GM21360 (cell line): ENCODE measurements at regions not wholly inside any gene's neighbourhood (a gene's known extent, or its start where the extent isn't known, plus 50 kb on each side); places are given as distances from the start of the nearest gene placed in this dataset.

ENCODE experiments used
- ATAC-seq: cut with Tn5 transposase; IDR thresholded peaks from one replicate; pipeline ENCODE4 v1.9.1; 2021; ENCODE audit warnings: mild to moderate bottlenecking, moderate library complexity; ENCODE audit not compliant: unreplicated experiment

GRCh38 chr5:168171901-168172759, 119.3 kb upstream of the WWC1 start:
- no peak for ATAC-seq

DNA sequence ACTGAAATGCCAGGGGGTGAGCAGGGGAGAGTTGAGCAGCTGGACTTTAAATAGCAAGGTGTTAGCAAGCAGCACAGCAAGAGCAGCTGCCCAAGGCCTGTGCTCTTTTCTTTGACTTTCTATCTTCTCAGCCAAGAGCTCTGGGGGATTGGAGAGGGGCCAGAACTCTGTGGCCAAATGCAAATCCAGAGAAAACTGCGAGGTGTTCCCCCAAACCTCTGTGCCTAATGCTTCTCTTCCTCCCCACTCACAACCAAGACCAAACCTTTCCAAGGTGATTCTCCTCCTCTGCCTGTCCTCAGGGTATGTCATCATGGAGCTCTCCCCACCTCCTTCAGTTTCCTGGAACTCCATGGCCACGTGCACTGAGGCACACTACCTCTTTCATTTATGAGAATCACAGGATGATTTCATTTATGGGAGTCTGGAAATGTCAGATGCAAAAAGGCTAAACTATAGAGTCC, 118.7 kb upstream of the WWC1 start:
- ATAC-seq = no peak

DNA sequence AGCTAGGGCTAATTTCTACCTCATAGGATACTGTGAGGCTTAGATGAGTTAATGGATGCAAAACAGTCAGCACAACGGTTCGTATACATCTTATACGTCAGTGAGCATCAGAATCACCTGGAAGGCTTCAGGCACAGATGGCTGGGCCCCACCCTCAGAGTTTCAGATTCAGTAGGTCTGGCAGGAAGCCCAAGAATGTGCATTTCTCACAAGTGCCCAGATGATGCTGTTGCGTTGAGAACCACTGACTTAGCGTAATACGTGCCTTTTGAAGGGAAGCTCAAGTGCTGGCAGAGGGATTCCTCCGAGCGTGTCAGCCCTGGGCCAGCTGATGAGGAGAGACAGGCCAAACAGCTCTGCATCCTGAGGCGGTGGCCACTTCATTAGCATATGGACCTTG, 117.1 kb upstream of the WWC1 start:
- ATAC-seq = peak; percentile 87

- ATAC-seq = no peak
Observed at GRCh38 chr5:168176251-168176650, 115.2 kb upstream of the WWC1 start.

- no peak for ATAC-seq
Observed at GRCh38 chr5:168176941-168177340, 114.5 kb upstream of the WWC1 start.

- ATAC-seq = no peak
Observed at GRCh38 chr5:168177831-168178450, 113.5 kb upstream of the WWC1 start.

GRCh38 chr5:168179192-168179593, 112.3 kb upstream of the WWC1 start:
- no peak for ATAC-seq

GRCh38 chr5:168182269-168182668, 109.2 kb upstream of the WWC1 start:
- ATAC-seq = no peak

DNA sequence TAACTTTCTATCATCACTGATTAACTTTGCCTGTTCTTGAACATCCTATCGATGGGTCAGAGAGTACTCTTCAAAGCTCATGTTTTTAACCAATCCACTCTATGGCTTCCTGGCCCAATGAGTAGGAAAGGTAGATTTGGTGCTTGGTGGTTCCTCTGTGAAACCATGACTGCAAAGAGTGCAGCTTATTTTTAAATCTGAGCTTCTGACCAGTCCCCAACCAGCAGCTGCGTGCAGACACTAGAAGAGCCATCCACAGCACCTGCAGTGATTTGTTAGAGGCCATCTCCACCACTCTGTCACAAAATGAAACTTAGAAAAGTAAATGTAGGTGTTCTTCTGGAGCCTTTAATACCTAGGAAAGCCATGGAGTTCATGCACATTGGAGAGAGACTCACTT, 107.3 kb upstream of the WWC1 start:
- no peak for ATAC-seq

DNA sequence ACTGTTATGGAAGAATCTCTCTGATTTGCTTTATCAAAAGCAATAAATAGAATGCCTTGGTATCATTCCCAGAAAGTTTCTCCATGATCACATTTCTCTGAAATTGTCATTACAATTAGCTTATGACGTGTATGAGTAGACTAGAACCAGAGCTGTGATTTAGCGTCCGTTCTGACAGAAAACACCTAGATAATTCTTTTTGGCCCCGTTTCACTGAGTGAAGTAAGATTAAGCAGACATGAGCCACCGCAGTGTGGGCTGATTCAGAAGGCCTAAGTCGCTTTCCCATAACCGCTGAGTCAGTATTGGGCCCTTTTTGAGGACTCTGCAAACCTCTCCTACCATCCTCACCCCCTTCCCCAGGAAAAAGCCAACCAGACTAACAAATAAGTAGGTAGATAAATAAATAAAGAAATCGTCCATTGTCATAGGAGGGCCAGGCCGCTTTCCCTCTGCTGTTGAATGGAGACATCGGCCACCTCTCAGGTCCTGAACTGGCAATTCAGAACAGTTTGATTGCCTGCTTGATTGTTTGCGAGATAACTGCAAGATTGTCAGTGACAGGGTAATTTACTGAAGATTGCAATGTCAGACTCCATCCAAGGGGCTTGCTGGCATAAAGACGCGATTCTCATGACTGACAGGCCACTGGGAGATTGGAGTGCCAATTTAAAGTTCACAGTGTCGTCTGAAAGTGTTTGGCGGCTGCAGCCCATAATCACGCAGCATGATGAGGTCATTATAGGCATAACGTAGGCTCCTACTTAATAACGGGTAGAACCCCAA, 105.0 kb upstream of the WWC1 start:
- no peak for ATAC-seq

GRCh38 chr5:168187614-168188013, 103.8 kb upstream of the WWC1 start:
- no peak for ATAC-seq

GRCh38 chr5:168188182-168188581, 103.3 kb upstream of the WWC1 start:
- ATAC-seq = no peak

DNA sequence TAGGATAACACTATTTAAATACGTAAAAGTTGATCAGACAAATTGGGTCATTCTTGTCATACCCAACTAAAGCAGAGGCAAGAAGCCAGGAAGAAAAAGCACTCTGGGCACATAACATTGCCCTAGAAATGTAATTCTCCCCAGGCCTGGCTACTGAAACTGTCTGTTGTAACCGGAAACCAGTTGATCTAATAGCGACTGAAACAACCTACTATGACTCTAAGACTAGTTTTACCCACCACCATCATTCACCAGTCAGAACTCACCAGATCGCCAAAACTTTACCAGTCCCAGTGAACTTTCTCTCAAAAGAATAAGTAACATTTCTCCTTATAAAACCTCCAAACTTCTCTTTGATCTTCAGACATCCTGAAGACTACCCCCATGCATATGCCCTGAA, 99.3 kb upstream of the WWC1 start:
- ATAC-seq = no peak

GRCh38 chr5:168193493-168194250, 97.8 kb upstream of the WWC1 start:
- ATAC-seq = no peak

GRCh38 chr5:168195110-168195509, 96.3 kb upstream of the WWC1 start:
- no peak for ATAC-seq

DNA sequence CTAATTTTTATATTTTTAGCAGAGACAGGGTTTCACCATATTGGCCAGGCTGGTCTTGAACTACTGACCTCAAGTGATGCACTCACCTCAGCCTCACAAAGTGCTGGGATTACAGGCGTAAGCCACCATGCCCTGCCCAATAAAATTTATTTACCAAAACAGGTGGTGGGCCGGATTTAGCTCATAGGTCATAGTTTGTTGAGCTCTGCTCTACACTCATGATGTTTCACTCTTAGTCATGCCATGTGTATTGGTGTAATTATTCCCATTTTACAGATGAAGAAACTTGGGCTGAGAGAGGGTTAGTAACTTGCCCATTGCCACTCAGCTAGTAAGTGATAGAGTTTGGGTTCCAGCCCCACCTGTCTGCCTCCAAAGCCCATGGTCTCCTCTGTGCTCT, 93.1 kb upstream of the WWC1 start:
- no peak for ATAC-seq

GRCh38 chr5:168202996-168203395, 88.4 kb upstream of the WWC1 start:
- no peak for ATAC-seq

GRCh38 chr5:168204165-168204564, 87.3 kb upstream of the WWC1 start:
- ATAC-seq = no peak

DNA sequence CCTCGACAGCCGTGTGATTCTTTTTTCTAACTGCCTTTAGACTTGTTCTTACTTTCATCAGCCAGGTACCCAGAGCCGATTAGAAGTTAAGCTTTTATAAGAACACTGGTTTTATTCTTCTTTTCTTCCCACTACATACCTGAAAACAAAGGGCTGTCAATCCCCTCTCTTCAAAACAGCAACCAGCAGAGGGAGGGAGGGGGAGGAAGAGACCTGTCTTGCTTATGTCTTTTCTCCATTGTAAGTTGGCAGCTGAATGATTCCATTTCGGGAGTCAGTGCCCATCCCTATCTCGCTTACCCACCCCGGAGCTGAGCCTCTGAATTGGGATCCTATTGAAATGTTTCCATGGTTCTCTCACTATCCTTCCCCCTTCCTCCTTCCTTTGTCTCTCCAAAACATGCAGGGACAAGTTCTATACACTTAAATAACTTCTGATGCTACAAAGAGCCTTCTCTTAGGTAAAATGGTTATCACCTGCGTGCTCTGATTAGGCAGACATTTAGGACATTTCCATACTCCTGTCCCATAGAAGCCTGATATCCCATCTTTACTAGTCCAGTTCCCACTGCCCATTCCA, 83.9 kb upstream of the WWC1 start:
- ATAC-seq = no peak

GRCh38 chr5:168209244-168209995, 82.0 kb upstream of the WWC1 start:
- no peak for ATAC-seq
